ENCODE measurements at regions not wholly inside any gene's neighbourhood (a gene's known extent, or its start where the extent isn't known, plus 50 kb on each side); places are given as distances from the start of the nearest gene placed in this dataset.

GRCh38 chr5:173458828-173459609 is 130.8 kb upstream of the STC2 start:
- TF ChIP-seq POLR2A (IDR thresholded peaks at IDR 0.05; ENCODE audit: low read depth, low read length) = no peak
- no peak for TF ChIP-seq TAF1 (IDR thresholded peaks at IDR 0.05; ENCODE audit: borderline replicate concordance, low read depth, low read length)
